Aorta (tissue), 5 donors: ENCODE measurements at regions not wholly inside any gene's neighbourhood (a gene's known extent, or its start where the extent isn't known, plus 50 kb on each side); places are given as distances from the start of the nearest gene placed in this dataset.

Source experiments
- ATAC-seq: fragments of 200-7000 bp; cut with Tn5 transposase; one replicate; pipeline ENCODE4 v1.9.1; 2022; ENCODE audit warnings: moderate library complexity; ENCODE audit not compliant: low FRiP score
- DNase-seq, 2 donors: peaks; one replicate each; pipeline ENCODE4 v3.0.0-alpha.2; 2020
- H3K27ac ChIP-seq, 2 donors: one replicate each; pipeline ENCODE4 v1.5.1; 2013; ENCODE audit warnings: low read length in 2 of 2, mild to moderate bottlenecking in 2 of 2, moderate library complexity in 2 of 2, control low read depth in 1 of 2, inconsistent platforms in 1 of 2, low read depth in 1 of 2
- H3K27me3 ChIP-seq, 2 donors: one replicate each; pipeline ENCODE4 v1.6.1; 2013; ENCODE audit warnings: control low read depth in 1 of 2, low read length in 1 of 2, mild to moderate bottlenecking in 1 of 2, moderate library complexity in 1 of 2; ENCODE audit not compliant: insufficient read depth in 2 of 2, control insufficient read depth in 1 of 2
- H3K36me3 ChIP-seq, 2 donors: one replicate each; pipeline ENCODE4 v1.6.1; 2013; ENCODE audit warnings: control low read depth in 1 of 2, low read length in 1 of 2, mild to moderate bottlenecking in 1 of 2; ENCODE audit not compliant: insufficient read depth in 2 of 2, control insufficient read depth in 1 of 2
- H3K4me1 ChIP-seq, 2 donors: one replicate each; pipeline ENCODE4 v1.6.1; 2013; ENCODE audit warnings: low read length in 2 of 2, control low read depth in 1 of 2, mild to moderate bottlenecking in 1 of 2, moderate library complexity in 1 of 2; ENCODE audit not compliant: insufficient read depth in 2 of 2, control insufficient read depth in 1 of 2
- H3K4me3 ChIP-seq, 2 donors: one replicate each; pipeline ENCODE4 v1.5.1; 2013; ENCODE audit warnings: low read length in 2 of 2, control low read depth in 1 of 2, mild to moderate bottlenecking in 1 of 2
- H3K9me3 ChIP-seq: one replicate; pipeline ENCODE4 v1.6.1; 2013; ENCODE audit warnings: mild to moderate bottlenecking, low read length; ENCODE audit not compliant: control insufficient read depth
- WGBS, 2 donors: extraction: QIAGEN DNeasy Blood & Tissue Kit; methylation state at CpG; one replicate each; pipeline ENCODE4 v1.1.7; 2013; 5-methylcytosine and 5-hydroxymethylcytosine counted together
- intact Hi-C, 2 donors: fragments of 100-400 bp; cut with DNase I; formaldehyde crosslinking; loops; one replicate each; pipeline versions ENCODE4 v1.14.2 to v1.15.0; 2022
- donor health status: healthy with polysubstance abuse.
- donor health status: Bipolar disorder and iron deficiency.
- donor health status: DM: no; HTN: no; CAD: no.
- donor health status: DM: no; HTN: no; CAD: no.
- donor health status: DM: yes; HTN: yes; CAD: no.

DNA sequence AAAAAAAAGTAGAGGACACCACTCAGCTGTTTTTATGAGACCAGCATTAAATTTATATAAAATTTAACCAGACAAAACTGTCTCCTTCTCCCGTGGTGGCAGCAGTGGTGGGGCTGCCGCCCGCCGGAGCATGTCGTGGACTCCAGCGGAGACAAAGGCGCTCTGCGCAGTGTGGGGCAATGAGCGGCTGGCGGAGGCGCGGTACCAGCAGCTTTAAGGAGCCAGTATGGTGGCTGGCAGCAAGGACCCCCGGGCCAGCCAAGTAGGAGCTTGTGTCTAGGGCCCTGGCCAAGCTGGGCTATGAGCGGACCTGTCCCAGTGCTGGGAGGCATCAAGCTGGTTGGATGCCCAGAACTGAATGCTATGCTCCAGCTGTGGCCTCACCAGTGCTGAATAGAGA, 2102.9 kb downstream of the NCAM2 start:
- no peak overlapping the region for H3K27ac ChIP-seq
- no peaks in the 10 kb centered on the region for H3K4me1 ChIP-seq
- intact Hi-C loops, result no loop called here
- H3K4me3 ChIP-seq, result no peak overlapping the region
- DNase-seq (no peak), ATAC-seq (no peak)
- no peaks in the 10 kb centered on the region for H3K36me3 ChIP-seq
- 95 to 96% methylated on average over 14 of the region's 14 CpGs for WGBS, 2 donors
- H3K9me3 ChIP-seq, result no peaks in the 10 kb centered on the region
- H3K27me3 ChIP-seq, result no peaks in the 10 kb centered on the region

DNA sequence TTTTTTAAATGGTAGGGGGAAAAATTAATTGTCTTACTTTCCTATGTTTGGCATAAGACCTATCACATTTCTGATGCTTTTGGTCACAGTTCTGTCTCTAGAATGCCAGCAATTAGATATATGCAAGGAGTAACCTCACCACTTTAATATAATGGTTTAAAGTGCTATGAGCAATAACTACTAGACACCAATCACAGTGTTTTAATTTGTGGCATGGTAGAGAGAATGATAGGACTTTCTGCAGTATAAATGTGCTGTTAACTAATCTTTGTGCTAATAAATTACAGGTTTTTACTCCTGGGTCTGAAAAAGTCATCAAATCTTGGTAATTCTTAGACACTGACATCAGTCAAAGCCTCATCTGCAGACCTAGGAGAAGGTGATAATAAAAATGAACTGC, 2110.3 kb downstream of the NCAM2 start:
- no peak overlapping the region for H3K27ac ChIP-seq
- no peaks in the 10 kb centered on the region for H3K27me3 ChIP-seq
- no peaks in the 10 kb centered on the region for H3K4me1 ChIP-seq
- no peaks in the 10 kb centered on the region for H3K36me3 ChIP-seq
- no peaks in the 10 kb centered on the region for H3K9me3 ChIP-seq
- ATAC-seq (no peak), DNase-seq (no peak)
- intact Hi-C loops, result no loop called here
- H3K4me3 ChIP-seq, result no peak overlapping the region

DNA sequence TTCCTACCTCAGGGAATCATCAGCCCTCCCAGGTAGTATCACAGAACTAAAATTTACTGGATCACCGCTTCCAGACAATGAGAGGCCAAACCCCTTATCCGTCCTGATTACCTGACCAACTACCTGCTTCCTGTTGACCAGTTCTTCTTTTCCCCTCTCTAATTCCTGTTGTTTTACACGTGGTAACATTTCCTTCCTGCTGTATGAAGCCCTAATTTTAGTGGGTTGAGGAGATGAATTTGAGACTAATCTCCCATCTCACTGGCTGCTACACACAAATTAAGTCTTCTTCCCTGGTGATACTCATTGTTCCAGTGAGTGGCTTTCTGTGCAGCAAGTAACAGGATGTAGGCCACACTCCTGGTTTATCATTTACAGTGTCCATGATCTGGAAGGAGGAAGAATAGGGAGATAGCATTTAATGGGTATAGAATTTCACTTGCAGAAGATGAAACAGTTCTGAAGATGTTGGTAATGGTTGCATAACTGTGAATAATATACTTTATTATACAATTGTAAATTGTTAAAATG, 2112.9 kb downstream of the NCAM2 start:
- DNase-seq (no peak), ATAC-seq (no peak)
- 63 to 69% methylated on average over 3 of the region's 3 CpGs for WGBS, 2 donors
- Histone ChIP-seq H3K4me1 (no peaks in the 10 kb centered on the region), H3K27ac (no peak overlapping the region), H3K4me3 (no peak overlapping the region), H3K36me3 (no peaks in the 10 kb centered on the region), H3K9me3 (no peaks in the 10 kb centered on the region), H3K27me3 (no peaks in the 10 kb centered on the region)
- intact Hi-C loops, result no loop called here

DNA sequence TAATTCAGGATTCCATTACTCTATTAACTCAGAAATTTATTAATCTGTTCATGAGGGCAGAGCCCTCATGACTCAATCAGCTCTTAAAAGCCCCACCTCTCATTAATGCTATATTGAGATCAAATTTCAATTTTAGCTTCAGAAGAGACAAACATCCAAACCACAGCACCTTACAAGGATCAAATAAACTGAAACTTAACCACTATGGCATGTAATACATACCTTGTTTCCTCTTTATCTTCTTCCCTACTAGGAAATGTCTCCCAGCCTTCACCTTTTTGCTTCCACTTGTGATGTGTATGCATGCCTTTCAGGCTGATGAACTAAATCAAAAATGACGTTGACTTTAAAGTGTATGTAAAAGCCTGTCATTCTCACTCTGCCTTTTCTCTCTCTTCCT, 2121.3 kb downstream of the NCAM2 start:
- no peaks in the 10 kb centered on the region for H3K36me3 ChIP-seq
- ATAC-seq, result no peak
- no peak overlapping the region for H3K27ac ChIP-seq
- H3K4me1 ChIP-seq, result no peaks in the 10 kb centered on the region
- WGBS, 2 donors, result 57 to 83% methylated on average over 1 of the region's 1 CpG
- no peaks in the 10 kb centered on the region for H3K9me3 ChIP-seq
- H3K27me3 ChIP-seq, result no peaks in the 10 kb centered on the region
- intact Hi-C loops, result no loop called here
- H3K4me3 ChIP-seq, result no peak overlapping the region
- no peak for DNase-seq

DNA sequence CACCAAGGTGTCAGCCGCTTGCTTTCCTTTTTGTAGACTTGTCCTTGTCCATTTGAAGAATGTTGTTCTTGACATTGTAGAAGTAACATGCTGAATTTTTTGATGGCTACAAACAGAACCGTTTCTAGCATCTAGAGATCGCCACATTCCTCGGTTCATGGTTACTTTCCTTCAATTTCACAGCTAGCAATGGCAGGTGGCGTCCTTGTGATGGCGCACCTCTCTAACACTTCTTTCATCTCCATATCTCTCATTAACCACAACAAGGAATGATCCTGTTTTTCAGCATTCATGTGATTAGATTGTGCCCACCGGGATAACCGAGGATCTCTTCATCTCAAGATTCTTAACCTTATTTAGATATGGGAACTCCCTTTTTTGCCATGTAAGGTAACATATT, 2129.8 kb downstream of the NCAM2 start:
- H3K4me3 ChIP-seq, result no peak overlapping the region
- intact Hi-C loops, result no loop called here
- no peak for ATAC-seq
- H3K36me3 ChIP-seq, result no peaks in the 10 kb centered on the region
- DNase-seq, result no peak
- no peaks in the 10 kb centered on the region for H3K4me1 ChIP-seq
- H3K27ac ChIP-seq, result no peak overlapping the region
- WGBS, 2 donors, result 76 to 83% methylated on average over 8 of the region's 8 CpGs
- no peaks in the 10 kb centered on the region for H3K27me3 ChIP-seq
- no peaks in the 10 kb centered on the region for H3K9me3 ChIP-seq

DNA sequence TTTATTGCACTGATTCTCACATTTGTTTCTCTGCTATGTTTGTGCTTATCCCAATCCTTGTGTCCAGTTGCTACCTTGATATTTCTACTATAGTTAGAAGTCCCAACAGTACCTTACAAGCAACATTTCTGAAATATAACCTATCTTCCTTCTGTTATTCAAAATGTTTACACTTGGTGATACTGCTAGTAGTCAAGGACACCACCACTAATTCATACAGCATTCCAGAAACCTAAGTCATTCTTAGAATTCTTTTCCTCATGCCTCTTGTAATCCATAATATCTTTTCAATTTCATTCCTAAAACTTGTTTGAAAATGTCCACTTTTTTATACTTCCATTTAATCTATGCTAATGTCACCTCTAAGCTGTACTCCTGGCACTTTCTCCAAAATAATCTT, 2132.1 kb downstream of the NCAM2 start:
- intact Hi-C loops, result no loop called here
- no peak overlapping the region for H3K4me3 ChIP-seq
- no peaks in the 10 kb centered on the region for H3K27me3 ChIP-seq
- no peak overlapping the region for H3K27ac ChIP-seq
- no peaks in the 10 kb centered on the region for H3K9me3 ChIP-seq
- DNase-seq (no peak), ATAC-seq (no peak)
- no peaks in the 10 kb centered on the region for H3K36me3 ChIP-seq
- H3K4me1 ChIP-seq, result no peaks in the 10 kb centered on the region

DNA sequence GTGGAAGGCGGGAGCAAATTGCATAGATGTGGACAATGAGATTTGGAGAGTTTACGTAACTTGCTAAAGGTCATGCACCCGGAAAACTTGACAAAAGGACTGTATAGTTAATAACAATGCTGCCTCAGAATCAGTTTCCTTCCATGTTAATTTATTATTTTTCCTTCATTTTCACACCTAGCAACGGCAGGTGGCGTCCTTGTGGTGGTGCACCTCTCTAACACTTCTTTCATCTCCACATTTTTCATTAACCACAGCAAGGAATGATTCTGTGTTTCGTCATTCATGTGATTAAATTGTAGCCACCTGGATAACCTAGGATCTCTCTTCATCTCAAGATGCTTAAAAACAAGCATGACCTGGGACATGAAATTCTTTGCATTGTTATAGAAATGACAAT, 2133.0 kb downstream of the NCAM2 start:
- DNase-seq (no peak), ATAC-seq (no peak)
- H3K4me3 ChIP-seq, result no peak overlapping the region
- H3K9me3 ChIP-seq, result no peaks in the 10 kb centered on the region
- no peaks in the 10 kb centered on the region for H3K36me3 ChIP-seq
- intact Hi-C loops, result no loop called here
- WGBS, 2 donors, result 81 to 83% methylated on average over 6 of the region's 6 CpGs
- H3K27ac ChIP-seq, result no peak overlapping the region
- no peaks in the 10 kb centered on the region for H3K4me1 ChIP-seq
- H3K27me3 ChIP-seq, result no peaks in the 10 kb centered on the region

DNA sequence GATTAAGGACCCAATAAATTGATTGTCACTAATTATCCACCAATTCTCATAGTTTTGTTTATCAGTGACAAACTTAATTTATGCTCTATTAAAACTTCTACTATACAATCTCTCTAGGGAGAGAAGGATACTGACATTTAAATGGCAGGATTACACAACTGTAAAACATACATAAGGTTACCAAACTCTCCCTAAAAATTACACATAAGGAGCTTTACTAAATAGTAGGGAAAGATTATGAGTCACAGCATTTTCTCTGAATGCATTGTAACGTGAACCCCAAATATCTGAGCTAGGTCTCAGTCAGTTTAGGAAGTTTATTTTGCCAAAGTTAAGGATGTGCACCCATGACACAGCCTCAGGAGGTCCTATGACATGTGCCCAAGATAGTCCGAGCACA, 2140.6 kb downstream of the NCAM2 start:
- DNase-seq (no peak), ATAC-seq (no peak)
- no peak overlapping the region for H3K4me3 ChIP-seq
- no peaks in the 10 kb centered on the region for H3K9me3 ChIP-seq
- no peaks in the 10 kb centered on the region for H3K36me3 ChIP-seq
- no peaks in the 10 kb centered on the region for H3K4me1 ChIP-seq
- H3K27me3 ChIP-seq, result no peaks in the 10 kb centered on the region
- no peak overlapping the region for H3K27ac ChIP-seq
- intact Hi-C loops, result no loop called here
- 68 to 78% methylated on average over 2 of the region's 2 CpGs for WGBS, 2 donors

DNA sequence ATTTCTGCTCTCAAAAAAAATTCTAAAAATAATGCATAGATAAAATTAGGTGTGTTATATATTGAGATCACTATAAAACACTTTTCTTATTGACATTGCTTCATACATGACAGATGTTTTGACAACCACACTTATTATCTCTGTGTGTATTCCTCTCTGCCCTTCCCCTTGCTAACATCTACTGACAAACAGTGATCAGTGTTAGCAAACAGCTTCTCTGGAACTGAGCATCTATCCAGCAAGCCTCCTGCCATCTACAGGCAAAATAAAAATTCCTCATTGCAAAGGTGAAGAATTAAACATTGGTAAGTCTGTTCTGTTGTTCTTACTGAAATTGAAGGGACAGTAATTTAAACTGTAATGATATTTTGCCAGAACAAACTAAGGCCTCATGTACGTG, 2153.9 kb downstream of the NCAM2 start:
- intact Hi-C loops, result no loop called here
- Histone ChIP-seq H3K36me3 (no peaks in the 10 kb centered on the region), H3K4me1 (no peaks in the 10 kb centered on the region), H3K4me3 (no peak overlapping the region), H3K27ac (no peak overlapping the region), H3K9me3 (no peaks in the 10 kb centered on the region), H3K27me3 (no peaks in the 10 kb centered on the region)
- DNase-seq (no peak), ATAC-seq (no peak)
- WGBS, 2 donors, result 23 to 39% methylated on average over 1 of the region's 1 CpG
